GM23248 (cell line): ENCODE measurements at regions not wholly inside any gene's neighbourhood (a gene's known extent, or its start where the extent isn't known, plus 50 kb on each side); places are given as distances from the start of the nearest gene placed in this dataset.
"Not testable (repeated sequence)": the region's sequence is repeated elsewhere in the genome, so short reads cannot be mapped to it uniquely, and the experiment has no call there.

Experiments used
- EZH2 ChIP-seq: fragments of 200-600 bp; sonication (generic); IDR thresholded peaks from 2 replicates; pipeline ENCODE4 v1.6.1; 2018; ENCODE audit warnings: antibody characterized with exemption, mild to moderate bottlenecking; ENCODE audit not compliant: insufficient read depth, poor library complexity, severe bottlenecking
- EZH2phosphoT487 ChIP-seq: fragments of 200-600 bp; sonication (generic); IDR thresholded peaks from 2 replicates; pipeline ENCODE4 v1.6.1; 2018; ENCODE audit warnings: antibody characterized with exemption, moderate library complexity, mild to moderate bottlenecking, low read depth; ENCODE audit not compliant: insufficient read depth

- not testable (repeated sequence) for TF ChIP-seq EZH2, EZH2phosphoT487
Measured at GRCh38 chr5:111956765-111957164, 199.8 kb upstream of the NREP start.
